GM23338 (cell line): ENCODE measurements at regions not wholly inside any gene's neighbourhood (a gene's known extent, or its start where the extent isn't known, plus 50 kb on each side); places are given as distances from the start of the nearest gene placed in this dataset.

ENCODE experiments used
- ATAC-seq: fragments of 200-7000 bp; cut with Tn5 transposase; 3 replicates; pipeline ENCODE4 v1.9.1; 2020
- DNase-seq: peaks from one replicate; pipeline ENCODE4 v3.0.0-alpha.2; 2015; ENCODE audit warnings: low spot score
- H2AFZ ChIP-seq: fragments of 200-600 bp; sonication (generic); 2 replicates; pipeline ENCODE4 v1.8.0; 2016; ENCODE audit warnings: antibody characterized with exemption, mild to moderate bottlenecking, moderate library complexity
- H3F3A ChIP-seq: fragments of 200-600 bp; sonication (generic); replicated peaks from 2 replicates; pipeline ENCODE4 v1.8.0; 2017; ENCODE audit warnings: antibody characterized with exemption, mixed run types, low read depth
- H3K27ac ChIP-seq: fragments of 200-600 bp; sonication (generic); 2 replicates; pipeline ENCODE4 v1.6.1; 2016; ENCODE audit warnings: low read depth
- H3K27me3 ChIP-seq: fragments of 200-600 bp; sonication (generic); 2 replicates; pipeline ENCODE4 v1.8.0; 2016; ENCODE audit warnings: mild to moderate bottlenecking, mixed run types, moderate library complexity; ENCODE audit not compliant: insufficient read depth
- H3K36me3 ChIP-seq: fragments of 200-600 bp; sonication (generic); 2 replicates; pipeline ENCODE4 v1.8.0; 2016; ENCODE audit warnings: mild to moderate bottlenecking; ENCODE audit not compliant: insufficient read depth
- H3K4me1 ChIP-seq: fragments of 200-600 bp; sonication (generic); 2 replicates; pipeline ENCODE4 v1.8.0; 2016; ENCODE audit warnings: mild to moderate bottlenecking, moderate library complexity; ENCODE audit not compliant: insufficient read depth
- H3K4me2 ChIP-seq: fragments of 200-600 bp; sonication (generic); 2 replicates; pipeline ENCODE4 v1.7.1; 2017; ENCODE audit warnings: mixed run types
- H3K4me3 ChIP-seq: fragments of 200-600 bp; sonication (generic); 2 replicates; pipeline ENCODE4 v1.6.1; 2016; ENCODE audit warnings: mixed run types
- H3K79me2 ChIP-seq: fragments of 200-600 bp; sonication (generic); replicated peaks from 2 replicates; pipeline ENCODE4 v1.8.0; 2017; ENCODE audit warnings: mild to moderate bottlenecking; ENCODE audit not compliant: insufficient read depth
- H3K9me2 ChIP-seq: fragments of 200-600 bp; sonication (generic); 2 replicates; pipeline ENCODE4 v1.8.0; 2017; ENCODE audit not compliant: insufficient read depth
- H4K20me1 ChIP-seq: fragments of 200-600 bp; sonication (generic); replicated peaks from 2 replicates; pipeline ENCODE4 v1.8.0; 2017; ENCODE audit warnings: mild to moderate bottlenecking; ENCODE audit not compliant: insufficient read depth
- H3K27ac Mint-ChIP-seq: 2 replicates; pipeline ENCODE4 v1.8.0; 2020; ENCODE audit warnings: inconsistent platforms, mild to moderate bottlenecking, moderate library complexity, mixed read lengths
- H3K27me3 Mint-ChIP-seq: 3 replicates; pipeline ENCODE4 v1.8.0; 2022; ENCODE audit warnings: low read depth, mild to moderate bottlenecking, moderate library complexity, mixed read lengths, inconsistent platforms; ENCODE audit not compliant: insufficient read depth, poor library complexity
- H3K36me3 Mint-ChIP-seq: 3 replicates; pipeline ENCODE4 v1.8.0; 2021; ENCODE audit warnings: low read depth, mild to moderate bottlenecking, inconsistent platforms, moderate library complexity, mixed read lengths
- H3K4me1 Mint-ChIP-seq: 3 replicates; pipeline ENCODE4 v1.8.0; 2020; ENCODE audit warnings: mild to moderate bottlenecking, inconsistent platforms, mixed read lengths
- H3K4me3 Mint-ChIP-seq: 3 replicates; pipeline ENCODE4 v1.8.0; 2021; ENCODE audit warnings: moderate library complexity, mild to moderate bottlenecking, inconsistent platforms, mixed read lengths
- H3K9me3 Mint-ChIP-seq: 3 replicates; pipeline ENCODE4 v1.8.0; 2020; ENCODE audit warnings: moderate library complexity, mild to moderate bottlenecking, inconsistent platforms, mixed read lengths
- CREB1 ChIP-seq: fragments of 250-450 bp; sonication (Bioruptor Pico); IDR thresholded peaks from 2 replicates; pipeline ENCODE4 v1.5.0; 2020; ENCODE audit warnings: low read depth, mild to moderate bottlenecking, moderate library complexity
- CTCF ChIP-seq, 2 experiments: fragments of 200-600 bp in 1 of 2; sonication (generic) in 1 of 2; conservative IDR thresholded peaks; 2 replicates each; pipeline versions ENCODE4 v1.5.1 to v1.6.1; 2016 to 2017; ENCODE audit warnings: antibody characterized with exemption in 2 of 2, low read depth in 2 of 2, mild to moderate bottlenecking in 2 of 2, moderate library complexity in 1 of 2
- ETS1 ChIP-seq: IDR thresholded peaks from 2 replicates; pipeline ENCODE4 v1.6.1; 2016; ENCODE audit warnings: antibody characterized with exemption
- EZH2 ChIP-seq: fragments of 200-600 bp; sonication (generic); IDR thresholded peaks from one replicate; pipeline ENCODE4 v1.8.0; 2017; ENCODE audit warnings: antibody characterized with exemption, mild to moderate bottlenecking, low read depth; ENCODE audit not compliant: unreplicated experiment
- EZH2phosphoT487 ChIP-seq: fragments of 200-600 bp; sonication (generic); IDR thresholded peaks from one replicate; pipeline ENCODE4 v1.8.1; 2018; ENCODE audit warnings: antibody characterized with exemption; ENCODE audit not compliant: unreplicated experiment
- JUNB ChIP-seq: IDR thresholded peaks from one replicate; pipeline ENCODE4 v1.6.1; 2016; ENCODE audit warnings: antibody characterized with exemption; ENCODE audit not compliant: unreplicated experiment
- NANOG ChIP-seq: IDR thresholded peaks from 2 replicates; pipeline ENCODE4 v1.6.1; 2016; ENCODE audit warnings: antibody characterized with exemption, borderline replicate concordance
- POLR2AphosphoS5 ChIP-seq: IDR thresholded peaks from 2 replicates; pipeline ENCODE4 v1.6.1; 2016; ENCODE audit warnings: antibody characterized with exemption, low read depth
- STAT1 ChIP-seq: IDR thresholded peaks from one replicate; pipeline ENCODE4 v1.6.1; 2016; ENCODE audit warnings: antibody characterized with exemption; ENCODE audit not compliant: unreplicated experiment
- ZNF114 ChIP-seq: fragments of 250-450 bp; sonication (Bioruptor Pico); IDR thresholded peaks from 2 replicates; pipeline ENCODE4 v1.5.0; 2020; ENCODE audit warnings: mild to moderate bottlenecking, moderate library complexity
- ZNF331 ChIP-seq: fragments of 250-450 bp; sonication (Bioruptor Pico); IDR thresholded peaks from 2 replicates; pipeline ENCODE4 v1.5.0; 2020; ENCODE audit warnings: low read depth, mild to moderate bottlenecking, moderate library complexity
- ZNF462 ChIP-seq: fragments of 250-450 bp; sonication (Bioruptor Pico); IDR thresholded peaks from 2 replicates; pipeline ENCODE4 v1.5.0; 2020; ENCODE audit warnings: mild to moderate bottlenecking, moderate library complexity

GRCh38 chr2:67076239-67076624 is 320.9 kb upstream of the ETAA1 start:
- Mint-ChIP-seq H3K9me3 (peaks cover 7% of the 10 kb centered on the region; the same call in 2 of the 3 replicates), H3K27me3 (no peaks in the 10 kb centered on the region), H3K4me3 (no peak overlapping the region), H3K36me3 (no peaks in the 10 kb centered on the region), H3K4me1 (no peaks in the 10 kb centered on the region; the same call in 2 of the 3 replicates), H3K27ac (no peak overlapping the region)
- H3K27me3 ChIP-seq: no peaks in the 10 kb centered on the region
- no peak overlapping the region for H3K4me3 ChIP-seq
- ATAC-seq (no peak), DNase-seq (no peak)
- H4K20me1 ChIP-seq: no peaks in the 10 kb centered on the region
- H2AFZ ChIP-seq: peak overlapping the region; percentile 43; the same call in 1 of the 2 replicates
- H3F3A ChIP-seq: no peaks in the 10 kb centered on the region
- H3K9me2 ChIP-seq: peaks cover 13% of the 10 kb centered on the region
- H3K4me2 ChIP-seq: no peak overlapping the region
- H3K36me3 ChIP-seq: no peaks in the 10 kb centered on the region
- H3K79me2 ChIP-seq: no peaks in the 10 kb centered on the region
- H3K27ac ChIP-seq: no peak overlapping the region
- H3K4me1 ChIP-seq: no peaks in the 10 kb centered on the region
- no peak for TF ChIP-seq CREB1 (CRISPR knock-in tag)
- no peak for TF ChIP-seq NANOG
- TF ChIP-seq ZNF114 (CRISPR knock-in tag): no peak
- TF ChIP-seq JUNB: no peak
- TF ChIP-seq EZH2: no peak
- TF ChIP-seq CTCF (conservative IDR thresholded peaks at IDR 0.05; ENCODE audit: low read depth in 2 of 2): no peak
- TF ChIP-seq ZNF462 (CRISPR knock-in tag): no peak
- TF ChIP-seq ZNF331 (CRISPR knock-in tag): no peak
- no peak for TF ChIP-seq POLR2AphosphoS5
- TF ChIP-seq STAT1: no peak
- no peak for TF ChIP-seq EZH2phosphoT487
- TF ChIP-seq ETS1: no peak
